HCT116 (cell line): ENCODE measurements at regions not wholly inside any gene's neighbourhood (a gene's known extent, or its start where the extent isn't known, plus 50 kb on each side); places are given as distances from the start of the nearest gene placed in this dataset.

Experiments used
- ATAC-seq: fragments of 200-7000 bp; cut with Tn5 transposase; 2 replicates; pipeline ENCODE4 v1.9.1; 2020; ENCODE audit warnings: mild to moderate bottlenecking, moderate library complexity
- BruUV-seq: library from RNA; stranded (reverse); fragments of 400-500 nt; replicated peaks from 2 replicates; lab custom pipeline; 2021; lab: Mats Ljungman, UMichigan
- CTCF ChIA-PET: fragments of 300-600 bp; sonication (Branson Sonifier 250); formaldehyde crosslinking; loops from one replicate; lab custom pipeline; 2021; ENCODE audit warnings: antibody characterized with exemption; lab: Charles Lee
- POLR2A ChIA-PET: fragments of 300-600, 350-600 bp; sonication (Branson Sonifier 250); formaldehyde crosslinking; loops from one replicate; lab custom pipeline; 2021; ENCODE audit warnings: antibody characterized with exemption; lab: Charles Lee
- RAD21 ChIA-PET, 2 experiments: fragments of 300-600 bp; sonication (Branson Sonifier 250); formaldehyde crosslinking; loops; one replicate each; lab custom pipeline; 2023; ENCODE audit warnings: low total read pairs in 2 of 2; ENCODE audit not compliant: uncharacterized antibody in 2 of 2, unreplicated experiment in 2 of 2, low non-redundant PET in 1 of 2; lab: Charles Lee
- DNase-seq: peaks from one replicate; pipeline ENCODE4 v3.0.0-alpha.2; 2010; ENCODE audit warnings: low read depth, low spot score
- H2AFZ ChIP-seq: fragments of 200-600 bp; shearing (Covaris generic), sonication (generic); 2 replicates; pipeline ENCODE4 v1.6.1; 2017; ENCODE audit warnings: low read depth, mixed run types, mixed read lengths, antibody characterized with exemption, low read length; ENCODE audit not compliant: poor library complexity, severe bottlenecking
- H3K27ac ChIP-seq: 2 replicates; pipeline ENCODE4 v1.5.1; 2012; ENCODE audit warnings: low read depth, low read length
- H3K27me3 ChIP-seq: fragments of 200-600 bp; sonication (generic); 2 replicates; pipeline ENCODE4 v1.6.1; 2016; ENCODE audit warnings: mixed run types, low read length, mixed read lengths; ENCODE audit not compliant: insufficient read depth
- H3K36me3 ChIP-seq, 2 experiments: fragments of 200-500 bp in 1 of 2; fragments of 200-600 bp in 1 of 2; sonication (Bioruptor generic) in 1 of 2; sonication (generic) in 1 of 2; 2 replicates each; pipeline versions ENCODE4 v1.5.1 to v1.6.1; 2014 to 2016; ENCODE audit warnings: low read length in 2 of 2, inconsistent platforms in 1 of 2, mixed read lengths in 1 of 2, mixed run types in 1 of 2; ENCODE audit not compliant: insufficient read depth in 2 of 2, control insufficient read depth in 1 of 2
- H3K4me1 ChIP-seq, 2 experiments: fragments of 200-600 bp in 1 of 2; sonication (generic) in 1 of 2; 2 replicates each; pipeline versions ENCODE4 v1.5.1 to v1.6.1; 2012 to 2017; ENCODE audit warnings: low read length in 2 of 2, inconsistent platforms in 1 of 2, mild to moderate bottlenecking in 1 of 2, mixed read lengths in 1 of 2, mixed run types in 1 of 2, moderate library complexity in 1 of 2; ENCODE audit not compliant: insufficient read depth in 2 of 2, control insufficient read depth in 1 of 2
- H3K4me2 ChIP-seq: fragments of 200-600 bp; sonication (generic); 2 replicates; pipeline ENCODE4 v1.6.1; 2017; ENCODE audit warnings: mixed run types, low read length, mixed read lengths
- H3K4me3 ChIP-seq, 2 experiments: fragments of 200-600 bp in 1 of 2; sonication (generic) in 1 of 2; replicated peaks in 1 of 2; 2 replicates each; pipeline ENCODE4 v1.5.1; 2011 to 2016; ENCODE audit warnings: low read length in 2 of 2, control low read depth in 1 of 2, low read depth in 1 of 2, mild to moderate bottlenecking in 1 of 2, mixed read lengths in 1 of 2, mixed run types in 1 of 2
- H3K79me2 ChIP-seq: fragments of 200-600 bp; sonication (generic); 2 replicates; pipeline ENCODE4 v1.6.1; 2017; ENCODE audit warnings: mild to moderate bottlenecking, mixed run types, low read length, moderate library complexity, mixed read lengths; ENCODE audit not compliant: insufficient read depth
- H3K9ac ChIP-seq: fragments of 200-600 bp; sonication (generic); 2 replicates; pipeline ENCODE4 v1.6.1; 2016; ENCODE audit warnings: low read length, mixed read lengths
- H3K9me2 ChIP-seq: fragments of 200-600 bp; sonication (generic), shearing (Covaris generic); 2 replicates; pipeline ENCODE4 v1.6.1; 2017; ENCODE audit warnings: mixed run types, mild to moderate bottlenecking, moderate library complexity; ENCODE audit not compliant: insufficient read depth
- H3K9me3 ChIP-seq, 2 experiments: fragments of 200-500 bp in 1 of 2; fragments of 200-600 bp in 1 of 2; sonication (Bioruptor generic) in 1 of 2; sonication (generic) in 1 of 2; 2 replicates each; pipeline ENCODE4 v1.6.1; 2014 to 2017; ENCODE audit warnings: low read length in 2 of 2, mixed read lengths in 2 of 2, inconsistent platforms in 1 of 2, low read depth in 1 of 2, mild to moderate bottlenecking in 1 of 2, mixed run types in 1 of 2, moderate library complexity in 1 of 2; ENCODE audit not compliant: control insufficient read depth in 1 of 2, insufficient read depth in 1 of 2
- H4K20me1 ChIP-seq: fragments of 200-600 bp; sonication (generic), shearing (Covaris generic); 2 replicates; pipeline ENCODE4 v1.6.1; 2017; ENCODE audit warnings: mixed run types, mild to moderate bottlenecking, moderate library complexity; ENCODE audit not compliant: insufficient read depth
- CBX3 ChIP-seq: IDR thresholded peaks from 2 replicates; pipeline ENCODE4 v1.6.1; 2012; ENCODE audit warnings: low read depth
- CEBPB ChIP-seq: IDR thresholded peaks from 2 replicates; pipeline ENCODE4 v1.6.1; 2012; ENCODE audit warnings: low read depth
- CTCF ChIP-seq, 3 experiments: fragments of 200-600 bp in 1 of 3; sonication (generic) in 1 of 3; IDR thresholded peaks in 2 of 3; conservative IDR thresholded peaks in 1 of 3; 2 replicates each; pipeline ENCODE4 v1.5.1; 2012 to 2017; ENCODE audit warnings: low read depth in 2 of 3, low read length in 2 of 3, antibody characterized with exemption in 1 of 3, borderline replicate concordance in 1 of 3, control low read depth in 1 of 3, mild to moderate bottlenecking in 1 of 3, mixed read lengths in 1 of 3, mixed run types in 1 of 3, moderate library complexity in 1 of 3; ENCODE audit not compliant: insufficient read depth in 1 of 3
- EGR1 ChIP-seq: IDR thresholded peaks from 2 replicates; pipeline ENCODE4 v1.6.1; 2012; ENCODE audit warnings: low read depth
- ELF1 ChIP-seq: IDR thresholded peaks from 2 replicates; pipeline ENCODE4 v1.6.1; 2012; ENCODE audit warnings: low read depth, borderline replicate concordance
- EZH2phosphoT487 ChIP-seq: fragments of 200-600 bp; IDR thresholded peaks from 2 replicates; pipeline ENCODE4 v1.6.1; 2018; ENCODE audit warnings: antibody characterized with exemption, borderline replicate concordance
- FOSL1 ChIP-seq: IDR thresholded peaks from 2 replicates; pipeline ENCODE4 v1.6.1; 2012; ENCODE audit warnings: low read depth
- JUND ChIP-seq: IDR thresholded peaks from 2 replicates; pipeline ENCODE4 v1.6.1; 2012
- POLR2A ChIP-seq: IDR thresholded peaks from 2 replicates; pipeline ENCODE4 v1.7.0; 2011; ENCODE audit warnings: borderline replicate concordance; ENCODE audit not compliant: insufficient read depth, insufficient read length; ENCODE audit errors: extremely low read depth
- POLR2AphosphoS5 ChIP-seq: IDR thresholded peaks from 2 replicates; pipeline ENCODE4 v1.6.1; 2011; ENCODE audit warnings: mild to moderate bottlenecking, low read depth, low read length, moderate library complexity
- RAD21 ChIP-seq: IDR thresholded peaks from 2 replicates; pipeline ENCODE4 v1.6.1; 2012; ENCODE audit warnings: low read depth, mild to moderate bottlenecking
- SIN3A ChIP-seq: IDR thresholded peaks from 2 replicates; pipeline ENCODE4 v1.6.1; 2012; ENCODE audit warnings: low read depth
- SP1 ChIP-seq: IDR thresholded peaks from 2 replicates; pipeline ENCODE4 v1.6.1; 2012; ENCODE audit warnings: low read depth
- SRF ChIP-seq: IDR thresholded peaks from 2 replicates; pipeline ENCODE4 v1.6.1; 2012; ENCODE audit warnings: low read depth
- YY1 ChIP-seq: IDR thresholded peaks from 2 replicates; pipeline ENCODE4 v1.6.1; 2011; ENCODE audit warnings: low read length, low read depth, moderate library complexity, mild to moderate bottlenecking; ENCODE audit not compliant: insufficient replicate concordance; ENCODE audit errors: extremely low read depth
- ZFX ChIP-seq: fragments of 450-650 bp; IDR thresholded peaks from 2 replicates; pipeline ENCODE4 v1.6.1; 2017
- ZNF274 ChIP-seq: fragments of 200-500 bp; sonication (Bioruptor generic); IDR thresholded peaks from 2 replicates; pipeline ENCODE4 v1.6.1; 2014; ENCODE audit warnings: mild to moderate bottlenecking, low read depth, low read length, inconsistent platforms
- intact Hi-C: fragments of 100-400 bp; cut with micrococcal nuclease; formaldehyde crosslinking; loops from 2 replicates; pipeline ENCODE4 v1.10.0; 2022
- TF ChIP-seq, protein P1 (sequence below): IDR thresholded peaks from 2 replicates; pipeline ENCODE4 v1.6.1; 2011; ENCODE audit warnings: mild to moderate bottlenecking, low read length, moderate library complexity; ENCODE audit not compliant: insufficient replicate concordance; ENCODE audit errors: extremely low read depth
- TF ChIP-seq, protein P2 (sequence below): IDR thresholded peaks from 2 replicates; pipeline ENCODE4 v1.6.1; 2012; ENCODE audit warnings: low read depth
- TF ChIP-seq, protein P3 (sequence below): IDR thresholded peaks from 2 replicates; pipeline ENCODE4 v1.6.1; 2012

- POLR2A ChIA-PET: no interaction called here
- intact Hi-C loops: no loop called here
- Histone ChIP-seq H3K9me3 (peaks cover 8 to 27% of the 10 kb centered on the region in 2 experiments; a peak in 2 of 4 replicates), H3K27ac (no peak overlapping the region), H3K79me2 (no peaks in the 10 kb centered on the region), H2AFZ (no peak overlapping the region), H3K4me1 (no peaks in the 10 kb centered on the region), H3K4me2 (no peak overlapping the region), H3K9me2 (no peaks in the 10 kb centered on the region), H3K27me3 (no peaks in the 10 kb centered on the region), H3K9ac (no peak overlapping the region), H3K4me3 (no peak overlapping the region), H4K20me1 (no peaks in the 10 kb centered on the region), H3K36me3 (no peaks in the 10 kb centered on the region)
- BruUV-seq: no TSS peak
- TF ChIP-seq SP1 (no peak), CBX3 (no peak), ELF1 (no peak), YY1 (no peak), ZNF274 (no peak), CTCF (IDR thresholded peaks at IDR 0.05 in 2 of 3, conservative IDR thresholded peaks at IDR 0.05 in 1 of 3; ENCODE audit: borderline replicate concordance in 1 of 3, insufficient read depth in 1 of 3, low read depth in 2 of 3, low read length in 2 of 3) (no peak), JUND (no peak), SRF (no peak), EZH2phosphoT487 (no peak), EGR1 (no peak), CEBPB (no peak), RAD21 (no peak), FOSL1 (no peak), POLR2AphosphoS5 (no peak), POLR2A (no peak), ZFX (no peak), SIN3A (no peak)
- TF ChIP-seq, protein P1, sequence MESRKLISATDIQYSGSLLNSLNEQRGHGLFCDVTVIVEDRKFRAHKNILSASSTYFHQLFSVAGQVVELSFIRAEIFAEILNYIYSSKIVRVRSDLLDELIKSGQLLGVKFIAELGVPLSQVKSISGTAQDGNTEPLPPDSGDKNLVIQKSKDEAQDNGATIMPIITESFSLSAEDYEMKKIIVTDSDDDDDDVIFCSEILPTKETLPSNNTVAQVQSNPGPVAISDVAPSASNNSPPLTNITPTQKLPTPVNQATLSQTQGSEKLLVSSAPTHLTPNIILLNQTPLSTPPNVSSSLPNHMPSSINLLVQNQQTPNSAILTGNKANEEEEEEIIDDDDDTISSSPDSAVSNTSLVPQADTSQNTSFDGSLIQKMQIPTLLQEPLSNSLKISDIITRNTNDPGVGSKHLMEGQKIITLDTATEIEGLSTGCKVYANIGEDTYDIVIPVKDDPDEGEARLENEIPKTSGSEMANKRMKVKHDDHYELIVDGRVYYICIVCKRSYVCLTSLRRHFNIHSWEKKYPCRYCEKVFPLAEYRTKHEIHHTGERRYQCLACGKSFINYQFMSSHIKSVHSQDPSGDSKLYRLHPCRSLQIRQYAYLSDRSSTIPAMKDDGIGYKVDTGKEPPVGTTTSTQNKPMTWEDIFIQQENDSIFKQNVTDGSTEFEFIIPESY: no peak
- TF ChIP-seq, protein P2, sequence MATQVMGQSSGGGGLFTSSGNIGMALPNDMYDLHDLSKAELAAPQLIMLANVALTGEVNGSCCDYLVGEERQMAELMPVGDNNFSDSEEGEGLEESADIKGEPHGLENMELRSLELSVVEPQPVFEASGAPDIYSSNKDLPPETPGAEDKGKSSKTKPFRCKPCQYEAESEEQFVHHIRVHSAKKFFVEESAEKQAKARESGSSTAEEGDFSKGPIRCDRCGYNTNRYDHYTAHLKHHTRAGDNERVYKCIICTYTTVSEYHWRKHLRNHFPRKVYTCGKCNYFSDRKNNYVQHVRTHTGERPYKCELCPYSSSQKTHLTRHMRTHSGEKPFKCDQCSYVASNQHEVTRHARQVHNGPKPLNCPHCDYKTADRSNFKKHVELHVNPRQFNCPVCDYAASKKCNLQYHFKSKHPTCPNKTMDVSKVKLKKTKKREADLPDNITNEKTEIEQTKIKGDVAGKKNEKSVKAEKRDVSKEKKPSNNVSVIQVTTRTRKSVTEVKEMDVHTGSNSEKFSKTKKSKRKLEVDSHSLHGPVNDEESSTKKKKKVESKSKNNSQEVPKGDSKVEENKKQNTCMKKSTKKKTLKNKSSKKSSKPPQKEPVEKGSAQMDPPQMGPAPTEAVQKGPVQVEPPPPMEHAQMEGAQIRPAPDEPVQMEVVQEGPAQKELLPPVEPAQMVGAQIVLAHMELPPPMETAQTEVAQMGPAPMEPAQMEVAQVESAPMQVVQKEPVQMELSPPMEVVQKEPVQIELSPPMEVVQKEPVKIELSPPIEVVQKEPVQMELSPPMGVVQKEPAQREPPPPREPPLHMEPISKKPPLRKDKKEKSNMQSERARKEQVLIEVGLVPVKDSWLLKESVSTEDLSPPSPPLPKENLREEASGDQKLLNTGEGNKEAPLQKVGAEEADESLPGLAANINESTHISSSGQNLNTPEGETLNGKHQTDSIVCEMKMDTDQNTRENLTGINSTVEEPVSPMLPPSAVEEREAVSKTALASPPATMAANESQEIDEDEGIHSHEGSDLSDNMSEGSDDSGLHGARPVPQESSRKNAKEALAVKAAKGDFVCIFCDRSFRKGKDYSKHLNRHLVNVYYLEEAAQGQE: no peak
- TF ChIP-seq, protein P3, sequence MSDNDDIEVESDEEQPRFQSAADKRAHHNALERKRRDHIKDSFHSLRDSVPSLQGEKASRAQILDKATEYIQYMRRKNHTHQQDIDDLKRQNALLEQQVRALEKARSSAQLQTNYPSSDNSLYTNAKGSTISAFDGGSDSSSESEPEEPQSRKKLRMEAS: no peak
- DNase-seq (no peak), ATAC-seq (no peak)
- CTCF ChIA-PET: no interaction called here
- RAD21 ChIA-PET: no interaction called here
Observed at GRCh38 chr20:12594410-12595088, 414.2 kb upstream of the SPTLC3 start.
